GM21515 (cell line): ENCODE measurements at regions not wholly inside any gene's neighbourhood (a gene's known extent, or its start where the extent isn't known, plus 50 kb on each side); places are given as distances from the start of the nearest gene placed in this dataset.
"Not testable (repeated sequence)": the region's sequence is repeated elsewhere in the genome, so short reads cannot be mapped to it uniquely, and the experiment has no call there.

Experiments
- ATAC-seq: cut with Tn5 transposase; IDR thresholded peaks from one replicate; pipeline ENCODE4 v1.9.1; 2021; ENCODE audit not compliant: unreplicated experiment

GRCh38 chr4:94011190-94011589 is 182.6 kb downstream of the ATOH1 start:
- ATAC-seq, result no peak

- ATAC-seq, result no peak
These were observed 186.1 kb downstream of the ATOH1 start for GRCh38 chr4:94014484-94015136.

GRCh38 chr4:94015956-94016355 is 187.4 kb downstream of the ATOH1 start:
- no peak for ATAC-seq

- no peak for ATAC-seq
These were observed 174.9 kb upstream of the SMARCAD1 start for GRCh38 chr4:94032754-94033153.

GRCh38 chr4:94036964-94037363 is 170.7 kb upstream of the SMARCAD1 start:
- peak; percentile 80 for ATAC-seq

- ATAC-seq, result no peak
These were observed 169.5 kb upstream of the SMARCAD1 start for GRCh38 chr4:94038195-94038594.

- ATAC-seq, result no peak
These were observed 168.4 kb upstream of the SMARCAD1 start for GRCh38 chr4:94039226-94039625.

- not testable (repeated sequence) for ATAC-seq
These were observed 163.2 kb upstream of the SMARCAD1 start for GRCh38 chr4:94044471-94044870.

- ATAC-seq, result no peak
These were observed 144.6 kb upstream of the SMARCAD1 start for GRCh38 chr4:94063084-94063483.

- no peak for ATAC-seq
These were observed 138.6 kb upstream of the SMARCAD1 start for GRCh38 chr4:94068753-94069719.

- no peak for ATAC-seq
These were observed 131.2 kb upstream of the SMARCAD1 start for GRCh38 chr4:94076498-94076897.

GRCh38 chr4:94084155-94084554 is 123.5 kb upstream of the SMARCAD1 start:
- no peak for ATAC-seq

- not testable (repeated sequence) for ATAC-seq
These were observed 108.5 kb upstream of the SMARCAD1 start for GRCh38 chr4:94099141-94099540.

- ATAC-seq, result no peak
These were observed 95.0 kb upstream of the SMARCAD1 start for GRCh38 chr4:94112644-94113043.

GRCh38 chr4:94115687-94116086 is 92.0 kb upstream of the SMARCAD1 start:
- ATAC-seq, result no peak

GRCh38 chr4:94116842-94117241 is 90.8 kb upstream of the SMARCAD1 start:
- ATAC-seq, result no peak

- no peak for ATAC-seq
These were observed 81.0 kb upstream of the SMARCAD1 start for GRCh38 chr4:94126669-94127068.

- ATAC-seq, result peak; percentile 66
These were observed 79.8 kb upstream of the SMARCAD1 start for GRCh38 chr4:94127707-94128328.

- ATAC-seq, result no peak
These were observed 76.5 kb upstream of the SMARCAD1 start for GRCh38 chr4:94131212-94131611.

- no peak for ATAC-seq
These were observed 72.0 kb upstream of the SMARCAD1 start for GRCh38 chr4:94135701-94136100.

GRCh38 chr4:94139931-94140612 is 67.6 kb upstream of the SMARCAD1 start:
- ATAC-seq, result no peak
